ENCODE measurements at regions not wholly inside any gene's neighbourhood (a gene's known extent, or its start where the extent isn't known, plus 50 kb on each side); places are given as distances from the start of the nearest gene placed in this dataset.

DNA sequence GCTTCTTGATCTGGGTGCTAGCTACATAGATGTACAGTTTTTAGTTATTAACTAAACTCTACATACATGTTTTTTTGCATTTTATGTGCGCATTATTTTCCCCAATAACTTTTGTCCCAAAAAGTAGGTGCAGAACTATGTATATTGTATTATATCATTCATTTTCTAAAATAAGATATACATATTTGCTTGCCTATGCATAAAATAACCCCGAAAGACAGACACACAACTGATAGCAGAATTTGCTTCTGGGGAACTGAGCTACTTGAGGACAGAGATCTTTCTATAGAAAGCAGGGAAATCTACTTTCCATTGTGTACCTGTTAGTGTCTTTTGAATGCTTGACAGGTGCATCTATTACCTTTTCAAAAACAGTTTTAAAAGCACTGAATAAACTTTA is 88.9 kb upstream of the SIX3 start:
- TF ChIP-seq, protein P1, sequence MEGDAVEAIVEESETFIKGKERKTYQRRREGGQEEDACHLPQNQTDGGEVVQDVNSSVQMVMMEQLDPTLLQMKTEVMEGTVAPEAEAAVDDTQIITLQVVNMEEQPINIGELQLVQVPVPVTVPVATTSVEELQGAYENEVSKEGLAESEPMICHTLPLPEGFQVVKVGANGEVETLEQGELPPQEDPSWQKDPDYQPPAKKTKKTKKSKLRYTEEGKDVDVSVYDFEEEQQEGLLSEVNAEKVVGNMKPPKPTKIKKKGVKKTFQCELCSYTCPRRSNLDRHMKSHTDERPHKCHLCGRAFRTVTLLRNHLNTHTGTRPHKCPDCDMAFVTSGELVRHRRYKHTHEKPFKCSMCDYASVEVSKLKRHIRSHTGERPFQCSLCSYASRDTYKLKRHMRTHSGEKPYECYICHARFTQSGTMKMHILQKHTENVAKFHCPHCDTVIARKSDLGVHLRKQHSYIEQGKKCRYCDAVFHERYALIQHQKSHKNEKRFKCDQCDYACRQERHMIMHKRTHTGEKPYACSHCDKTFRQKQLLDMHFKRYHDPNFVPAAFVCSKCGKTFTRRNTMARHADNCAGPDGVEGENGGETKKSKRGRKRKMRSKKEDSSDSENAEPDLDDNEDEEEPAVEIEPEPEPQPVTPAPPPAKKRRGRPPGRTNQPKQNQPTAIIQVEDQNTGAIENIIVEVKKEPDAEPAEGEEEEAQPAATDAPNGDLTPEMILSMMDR (IDR thresholded peaks at IDR 0.05) = no peak
- TF ChIP-seq POLR2A (IDR thresholded peaks at IDR 0.05) = no peak
